PC-9 (cell line): ENCODE measurements at regions not wholly inside any gene's neighbourhood (a gene's known extent, or its start where the extent isn't known, plus 50 kb on each side); places are given as distances from the start of the nearest gene placed in this dataset.

Experiments used
- BruUV-seq: library from RNA; stranded (reverse); fragments of 400-500 nt; replicated peaks from 2 replicates; lab custom pipeline; 2021; lab: Mats Ljungman, UMichigan
- CTCF ChIA-PET: fragments of 300-600 bp; sonication (Branson Sonifier 250); formaldehyde crosslinking; loops from one replicate; lab custom pipeline; 2022; ENCODE audit warnings: antibody characterized with exemption; lab: Charles Lee
- POLR2A ChIA-PET: fragments of 300-600 bp; sonication (Branson Sonifier 250); formaldehyde crosslinking; loops from one replicate; lab custom pipeline; 2022; ENCODE audit warnings: antibody characterized with exemption; ENCODE audit not compliant: unreplicated experiment; lab: Charles Lee
- DNase-seq, 2 experiments: peaks; one replicate each; pipeline versions ENCODE4 v3.0.0 to v3.0.0-alpha.2; 2015 to 2022; ENCODE audit warnings: mixed read lengths in 1 of 2
- H2AFZ ChIP-seq: fragments of 200-600 bp; sonication (generic); 2 replicates; pipeline ENCODE4 v1.8.1; 2017; ENCODE audit warnings: antibody characterized with exemption
- H3F3A ChIP-seq: fragments of 200-600 bp; sonication (generic); 2 replicates; pipeline ENCODE4 v1.8.1; 2017; ENCODE audit warnings: antibody characterized with exemption, mild to moderate bottlenecking, low read depth; ENCODE audit not compliant: insufficient read depth
- H3K27ac ChIP-seq: fragments of 200-600 bp; sonication (generic); 2 replicates; pipeline ENCODE4 v1.6.1; 2016; ENCODE audit warnings: mixed run types
- H3K27me3 ChIP-seq: fragments of 200-600 bp; sonication (generic); 2 replicates; pipeline ENCODE4 v1.6.1; 2016; ENCODE audit warnings: low read depth, mixed run types; ENCODE audit not compliant: insufficient read depth
- H3K36me3 ChIP-seq: fragments of 200-600 bp; sonication (generic); 2 replicates; pipeline ENCODE4 v1.6.1; 2016; ENCODE audit warnings: low read depth, mixed run types
- H3K4me1 ChIP-seq: fragments of 200-600 bp; sonication (generic); replicated peaks from 2 replicates; pipeline ENCODE4 v1.6.1; 2016; ENCODE audit warnings: mixed run types; ENCODE audit not compliant: insufficient read depth
- H3K4me2 ChIP-seq: fragments of 200-600 bp; sonication (generic); 2 replicates; pipeline ENCODE4 v1.6.1; 2017; ENCODE audit warnings: mixed run types
- H3K4me3 ChIP-seq: fragments of 200-600 bp; sonication (generic); 2 replicates; pipeline ENCODE4 v1.6.1; 2016; ENCODE audit warnings: mixed run types
- H3K79me2 ChIP-seq: fragments of 200-600 bp; sonication (generic); 2 replicates; pipeline ENCODE4 v1.6.1; 2017; ENCODE audit warnings: low read depth, mixed run types
- H3K9me2 ChIP-seq: fragments of 200-600 bp; sonication (generic); 2 replicates; pipeline ENCODE4 v1.8.1; 2017; ENCODE audit warnings: mild to moderate bottlenecking; ENCODE audit not compliant: insufficient read depth
- H3K9me3 ChIP-seq: fragments of 200-600 bp; sonication (generic); 2 replicates; pipeline ENCODE4 v1.8.1; 2016; ENCODE audit warnings: low read depth; ENCODE audit not compliant: insufficient read depth
- H4K20me1 ChIP-seq: fragments of 200-600 bp; sonication (generic); 2 replicates; pipeline ENCODE4 v1.8.1; 2017; ENCODE audit not compliant: insufficient read depth
- EZH2 ChIP-seq: fragments of 200-600 bp; sonication (generic); IDR thresholded peaks from 2 replicates; pipeline ENCODE4 v1.8.0; 2017; ENCODE audit warnings: antibody characterized with exemption, low read depth
- intact Hi-C: fragments of 100-400 bp; cut with micrococcal nuclease; formaldehyde crosslinking; loops from one replicate; pipeline ENCODE4 v1.10.0; 2022; ENCODE audit not compliant: unreplicated experiment
- TF ChIP-seq, protein P1 (sequence below): fragments of 200-600 bp; sonication (generic); conservative IDR thresholded peaks from 2 replicates; pipeline ENCODE4 v1.6.1; 2017; ENCODE audit warnings: mixed run types, antibody characterized with exemption, mild to moderate bottlenecking, moderate library complexity

DNA sequence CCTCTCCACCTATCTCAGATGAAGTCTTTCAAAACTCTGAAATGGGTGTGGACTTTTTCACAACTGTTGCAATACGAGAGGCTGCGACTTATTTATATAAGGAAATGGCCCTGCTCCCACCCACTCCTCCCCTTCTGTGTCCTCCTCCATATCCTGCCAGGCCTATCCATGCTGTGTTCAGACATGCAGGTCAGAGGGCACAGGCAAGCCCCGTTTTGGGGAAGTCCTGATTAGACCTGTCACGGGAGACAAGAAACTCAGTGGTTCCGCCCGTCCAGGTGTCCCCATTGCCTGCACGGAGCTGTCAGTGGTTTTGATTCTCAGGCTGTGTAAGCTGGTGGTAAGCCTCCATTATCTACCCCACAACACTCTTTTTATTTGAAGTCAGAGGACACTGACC lies 99.6 kb upstream of the MGAT5 start:
- TF ChIP-seq, protein P1, sequence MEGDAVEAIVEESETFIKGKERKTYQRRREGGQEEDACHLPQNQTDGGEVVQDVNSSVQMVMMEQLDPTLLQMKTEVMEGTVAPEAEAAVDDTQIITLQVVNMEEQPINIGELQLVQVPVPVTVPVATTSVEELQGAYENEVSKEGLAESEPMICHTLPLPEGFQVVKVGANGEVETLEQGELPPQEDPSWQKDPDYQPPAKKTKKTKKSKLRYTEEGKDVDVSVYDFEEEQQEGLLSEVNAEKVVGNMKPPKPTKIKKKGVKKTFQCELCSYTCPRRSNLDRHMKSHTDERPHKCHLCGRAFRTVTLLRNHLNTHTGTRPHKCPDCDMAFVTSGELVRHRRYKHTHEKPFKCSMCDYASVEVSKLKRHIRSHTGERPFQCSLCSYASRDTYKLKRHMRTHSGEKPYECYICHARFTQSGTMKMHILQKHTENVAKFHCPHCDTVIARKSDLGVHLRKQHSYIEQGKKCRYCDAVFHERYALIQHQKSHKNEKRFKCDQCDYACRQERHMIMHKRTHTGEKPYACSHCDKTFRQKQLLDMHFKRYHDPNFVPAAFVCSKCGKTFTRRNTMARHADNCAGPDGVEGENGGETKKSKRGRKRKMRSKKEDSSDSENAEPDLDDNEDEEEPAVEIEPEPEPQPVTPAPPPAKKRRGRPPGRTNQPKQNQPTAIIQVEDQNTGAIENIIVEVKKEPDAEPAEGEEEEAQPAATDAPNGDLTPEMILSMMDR: no peak
- no peak for TF ChIP-seq EZH2
- Histone ChIP-seq H3K79me2 (no peaks in the 10 kb centered on the region), H3K27ac (no peak overlapping the region), H3F3A (no peaks in the 10 kb centered on the region), H3K27me3 (no peaks in the 10 kb centered on the region), H4K20me1 (no peaks in the 10 kb centered on the region), H3K4me3 (no peak overlapping the region), H3K4me2 (no peak overlapping the region), H3K4me1 (no peaks in the 10 kb centered on the region), H2AFZ (no peak overlapping the region), H3K9me3 (no peaks in the 10 kb centered on the region), H3K9me2 (no peaks in the 10 kb centered on the region), H3K36me3 (no peaks in the 10 kb centered on the region)
- intact Hi-C loops: no loop called here
- CTCF ChIA-PET: no interaction called here
- POLR2A ChIA-PET: no interaction called here
- BruUV-seq: no TSS peak
- DNase-seq: no peak

DNA sequence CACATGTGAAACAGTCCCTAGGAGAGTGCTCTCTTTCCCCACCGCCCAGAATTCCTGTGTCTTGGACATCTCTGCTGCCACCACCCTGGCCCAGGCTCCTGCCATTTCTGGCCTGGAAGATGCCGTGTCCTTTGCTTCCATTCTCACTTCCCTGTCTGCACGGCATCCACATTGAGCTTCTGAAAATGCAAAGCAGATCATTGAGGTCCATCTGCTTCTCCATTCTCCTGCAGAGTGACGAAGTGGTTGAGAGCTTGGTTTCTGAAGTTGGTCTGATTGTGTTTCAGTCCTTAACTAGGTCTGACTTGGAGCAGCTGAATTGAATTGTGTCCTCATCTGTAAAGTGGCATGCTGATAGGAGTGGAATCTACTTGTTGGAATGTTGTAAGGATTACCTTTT lies 98.7 kb upstream of the MGAT5 start:
- no peak for DNase-seq
- CTCF ChIA-PET: no interaction called here
- H4K20me1 ChIP-seq: no peaks in the 10 kb centered on the region

DNA sequence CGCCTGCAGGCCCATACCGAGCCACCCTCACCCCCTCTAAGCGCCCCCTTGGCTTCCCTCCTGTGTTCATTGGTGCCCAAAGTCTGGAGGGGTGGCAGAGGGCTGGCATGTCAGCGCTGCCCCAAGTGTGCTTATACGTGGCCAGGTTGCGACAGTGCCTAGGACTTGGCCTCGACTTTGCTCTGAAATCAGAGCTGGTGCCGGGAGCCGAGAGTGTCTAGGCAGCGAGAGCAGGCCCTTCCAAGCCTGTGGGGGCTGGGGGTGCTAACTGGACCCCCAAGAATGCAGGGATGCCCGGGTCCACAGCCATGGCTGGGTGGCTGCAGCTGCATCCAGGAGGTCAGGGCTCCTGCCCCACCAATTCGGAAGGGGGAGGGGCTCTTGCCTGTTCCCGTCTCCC lies 95.6 kb upstream of the MGAT5 start:
- H3K79me2 ChIP-seq: no peaks in the 10 kb centered on the region
- intact Hi-C loops: no loop called here
- no peak for DNase-seq
- no peak overlapping the region for H3K4me3 ChIP-seq
- no peaks in the 10 kb centered on the region for H3F3A ChIP-seq
- no TSS peak for BruUV-seq
- no peak overlapping the region for H3K27ac ChIP-seq
- no peaks in the 10 kb centered on the region for H4K20me1 ChIP-seq
- no peaks in the 10 kb centered on the region for H3K9me3 ChIP-seq
- H3K9me2 ChIP-seq: no peaks in the 10 kb centered on the region
- no peaks in the 10 kb centered on the region for H3K27me3 ChIP-seq
- POLR2A ChIA-PET: no interaction called here
- no peaks in the 10 kb centered on the region for H3K4me1 ChIP-seq
- H3K36me3 ChIP-seq: no peaks in the 10 kb centered on the region
- H3K4me2 ChIP-seq: no peak overlapping the region
- TF ChIP-seq EZH2: no peak
- H2AFZ ChIP-seq: no peak overlapping the region
- CTCF ChIA-PET: no interaction called here

More for the DNA sequence above, 98.7 kb upstream of the MGAT5 start:
- H3K9me2 ChIP-seq: no peaks in the 10 kb centered on the region
- POLR2A ChIA-PET: no interaction called here
- H3K9me3 ChIP-seq: no peaks in the 10 kb centered on the region
- intact Hi-C loops: no loop called here
- H2AFZ ChIP-seq: no peak overlapping the region
- H3F3A ChIP-seq: no peaks in the 10 kb centered on the region
- no peaks in the 10 kb centered on the region for H3K4me1 ChIP-seq
- H3K4me2 ChIP-seq: no peak overlapping the region
- H3K36me3 ChIP-seq: no peaks in the 10 kb centered on the region
- no peaks in the 10 kb centered on the region for H3K79me2 ChIP-seq
- TF ChIP-seq EZH2: no peak
- no TSS peak for BruUV-seq
- no peak overlapping the region for H3K27ac ChIP-seq
- no peaks in the 10 kb centered on the region for H3K27me3 ChIP-seq
- no peak overlapping the region for H3K4me3 ChIP-seq

DNA sequence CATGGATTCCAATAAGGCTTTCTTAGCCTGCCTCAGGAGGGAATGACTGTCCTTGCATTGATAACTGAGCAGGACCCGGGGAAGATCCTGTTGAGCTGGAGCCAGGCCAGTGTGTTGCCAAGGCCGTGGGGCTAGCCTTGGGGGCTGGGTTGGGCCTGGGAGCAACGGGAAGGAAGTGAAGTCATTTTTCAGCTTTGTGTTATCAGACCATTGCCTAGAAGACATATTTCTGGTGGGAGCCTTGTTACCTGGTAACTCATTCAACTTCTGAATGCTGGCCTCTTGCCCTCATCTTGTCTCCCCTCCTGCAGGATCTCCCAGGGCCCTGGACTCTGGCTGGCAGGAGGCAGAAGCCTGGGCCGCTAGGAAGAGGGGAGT lies 92.7 kb upstream of the MGAT5 start:
- intact Hi-C loops: no loop called here
- no peaks in the 10 kb centered on the region for H4K20me1 ChIP-seq
- H2AFZ ChIP-seq: no peak overlapping the region
- H3K9me2 ChIP-seq: no peaks in the 10 kb centered on the region
- POLR2A ChIA-PET: no interaction called here
- BruUV-seq: no TSS peak
- no peaks in the 10 kb centered on the region for H3K36me3 ChIP-seq
- no peaks in the 10 kb centered on the region for H3K4me1 ChIP-seq
- no peak overlapping the region for H3K4me2 ChIP-seq
- no peaks in the 10 kb centered on the region for H3K27me3 ChIP-seq
- DNase-seq: no peak
- H3K9me3 ChIP-seq: no peaks in the 10 kb centered on the region
- H3K4me3 ChIP-seq: no peak overlapping the region
- H3K79me2 ChIP-seq: no peaks in the 10 kb centered on the region
- TF ChIP-seq EZH2: no peak
- TF ChIP-seq, protein P1: no peak
- CTCF ChIA-PET: no interaction called here
- H3K27ac ChIP-seq: no peak overlapping the region
- H3F3A ChIP-seq: no peaks in the 10 kb centered on the region
